ENCODE measurements at regions not wholly inside any gene's neighbourhood (a gene's known extent, or its start where the extent isn't known, plus 50 kb on each side); places are given as distances from the start of the nearest gene placed in this dataset.

DNA sequence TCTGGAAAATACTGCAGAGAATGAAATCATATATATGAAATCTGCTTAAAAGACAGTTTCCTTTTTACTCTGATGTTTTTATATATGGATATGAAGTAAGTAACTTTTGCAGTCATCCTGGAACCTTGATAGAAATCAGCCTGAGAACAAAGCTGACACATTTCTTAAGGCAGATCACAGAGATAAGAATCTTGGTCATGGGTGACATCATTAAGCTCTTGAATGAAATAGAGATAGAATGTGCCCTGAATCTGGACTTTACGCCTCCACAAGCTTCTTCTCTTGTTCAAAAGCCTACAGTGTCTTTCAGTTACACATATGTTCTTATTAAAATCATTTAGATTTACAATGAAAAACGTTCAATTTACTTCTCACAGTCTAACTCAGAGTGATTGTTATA, 319.1 kb upstream of the CNTNAP2 start:
- TF ChIP-seq, protein P1, sequence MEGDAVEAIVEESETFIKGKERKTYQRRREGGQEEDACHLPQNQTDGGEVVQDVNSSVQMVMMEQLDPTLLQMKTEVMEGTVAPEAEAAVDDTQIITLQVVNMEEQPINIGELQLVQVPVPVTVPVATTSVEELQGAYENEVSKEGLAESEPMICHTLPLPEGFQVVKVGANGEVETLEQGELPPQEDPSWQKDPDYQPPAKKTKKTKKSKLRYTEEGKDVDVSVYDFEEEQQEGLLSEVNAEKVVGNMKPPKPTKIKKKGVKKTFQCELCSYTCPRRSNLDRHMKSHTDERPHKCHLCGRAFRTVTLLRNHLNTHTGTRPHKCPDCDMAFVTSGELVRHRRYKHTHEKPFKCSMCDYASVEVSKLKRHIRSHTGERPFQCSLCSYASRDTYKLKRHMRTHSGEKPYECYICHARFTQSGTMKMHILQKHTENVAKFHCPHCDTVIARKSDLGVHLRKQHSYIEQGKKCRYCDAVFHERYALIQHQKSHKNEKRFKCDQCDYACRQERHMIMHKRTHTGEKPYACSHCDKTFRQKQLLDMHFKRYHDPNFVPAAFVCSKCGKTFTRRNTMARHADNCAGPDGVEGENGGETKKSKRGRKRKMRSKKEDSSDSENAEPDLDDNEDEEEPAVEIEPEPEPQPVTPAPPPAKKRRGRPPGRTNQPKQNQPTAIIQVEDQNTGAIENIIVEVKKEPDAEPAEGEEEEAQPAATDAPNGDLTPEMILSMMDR (IDR thresholded peaks at IDR 0.05; ENCODE audit: low read depth, low read length): no peak
- no peak for TF ChIP-seq POLR2A (IDR thresholded peaks at IDR 0.05; ENCODE audit: extremely low read depth, insufficient read length)

Data from NB4 (cell line).